SK-N-SH (cell line): ENCODE measurements at regions not wholly inside any gene's neighbourhood (a gene's known extent, or its start where the extent isn't known, plus 50 kb on each side); places are given as distances from the start of the nearest gene placed in this dataset.

Experiments
- CTCF ChIA-PET: fragments of 300-600, 350-600 bp; formaldehyde crosslinking; extraction: SDS; loops from one replicate; lab custom pipeline; 2021; lab: Yijun Ruan, JAX
- POLR2A ChIA-PET: fragments of 350-600 bp; sonication (Branson Sonifier 250); formaldehyde crosslinking; extraction: SDS; loops from one replicate; lab custom pipeline; 2020; ENCODE audit warnings: antibody characterized with exemption, inconsistent platforms; lab: Yijun Ruan, JAX
- DNase-seq: peaks from one replicate; pipeline ENCODE4 v3.0.0; 2012
- H2AFZ ChIP-seq: fragments of 200-600 bp; sonication (generic); 2 replicates; pipeline ENCODE4 v1.8.1; 2016; ENCODE audit warnings: antibody characterized with exemption, mild to moderate bottlenecking, low read depth
- H3F3A ChIP-seq: fragments of 200-600 bp; sonication (generic); replicated peaks from 2 replicates; pipeline ENCODE3; 2016; ENCODE audit warnings: antibody characterized with exemption, mild to moderate bottlenecking; ENCODE audit not compliant: insufficient read depth
- H3K27ac ChIP-seq, 2 experiments: fragments of 200-500 bp in 1 of 2; fragments of 200-600 bp in 1 of 2; sonication (Bioruptor generic) in 1 of 2; sonication (generic), shearing (Covaris generic) in 1 of 2; 2 replicates each; pipeline versions ENCODE4 v1.5.1 to v1.6.1; 2014 to 2016; ENCODE audit warnings: low read depth in 2 of 2, inconsistent platforms in 1 of 2, low read length in 1 of 2, mild to moderate bottlenecking in 1 of 2, mixed read lengths in 1 of 2
- H3K27me3 ChIP-seq: fragments of 200-600 bp; sonication (generic), shearing (Covaris generic); 2 replicates; pipeline ENCODE4 v1.6.1; 2016; ENCODE audit warnings: mixed run types; ENCODE audit not compliant: insufficient read depth
- H3K36me3 ChIP-seq, 2 experiments: fragments of 200-500 bp in 1 of 2; fragments of 200-600 bp in 1 of 2; sonication (Bioruptor generic) in 1 of 2; sonication (generic) in 1 of 2; replicated peaks in 1 of 2; 2 replicates each; pipeline versions ENCODE3 to v1.5.1; 2014 to 2016; ENCODE audit warnings: low read length in 1 of 2, mild to moderate bottlenecking in 1 of 2; ENCODE audit not compliant: insufficient read depth in 2 of 2, control insufficient read depth in 1 of 2
- H3K4me1 ChIP-seq, 2 experiments: fragments of 200-500 bp in 1 of 2; fragments of 200-600 bp in 1 of 2; sonication (Bioruptor generic) in 1 of 2; sonication (generic), shearing (Covaris generic) in 1 of 2; 2 replicates each; pipeline versions ENCODE4 v1.5.1 to v1.6.1; 2014 to 2016; ENCODE audit warnings: low read depth in 1 of 2, low read length in 1 of 2, mixed run types in 1 of 2; ENCODE audit not compliant: insufficient read depth in 2 of 2, control insufficient read depth in 1 of 2
- H3K4me2 ChIP-seq: fragments of 200-600 bp; sonication (generic), shearing (Covaris generic); 2 replicates; pipeline ENCODE4 v1.6.1; 2017; ENCODE audit warnings: mixed run types
- H3K4me3 ChIP-seq, 2 experiments: fragments of 200-500 bp in 1 of 2; fragments of 200-600 bp in 1 of 2; sonication (Bioruptor generic) in 1 of 2; sonication (generic), shearing (Covaris generic) in 1 of 2; 2 replicates each; pipeline versions ENCODE4 v1.5.1 to v1.8.1; 2014 to 2016; ENCODE audit warnings: low read depth in 2 of 2, inconsistent platforms in 1 of 2, low read length in 1 of 2, mild to moderate bottlenecking in 1 of 2, mixed read lengths in 1 of 2, moderate library complexity in 1 of 2
- H3K79me2 ChIP-seq: fragments of 200-600 bp; sonication (generic); 2 replicates; pipeline ENCODE4 v1.8.1; 2017; ENCODE audit warnings: mild to moderate bottlenecking; ENCODE audit not compliant: insufficient read depth
- H3K9ac ChIP-seq: fragments of 200-600 bp; sonication (generic); 2 replicates; pipeline ENCODE4 v1.6.1; 2017; ENCODE audit warnings: mixed run types
- H3K9me2 ChIP-seq: fragments of 200-600 bp; sonication (generic); 2 replicates; pipeline ENCODE4 v1.6.1; 2017; ENCODE audit warnings: mixed run types
- H3K9me3 ChIP-seq: fragments of 200-600 bp; sonication (generic); 2 replicates; pipeline ENCODE4 v1.6.1; 2017; ENCODE audit warnings: mixed run types, mild to moderate bottlenecking, moderate library complexity
- H4K20me1 ChIP-seq: fragments of 200-600 bp; sonication (generic); 2 replicates; pipeline ENCODE4 v1.6.1; 2017; ENCODE audit warnings: mild to moderate bottlenecking, mixed run types; ENCODE audit not compliant: insufficient read depth
- CHD2 ChIP-seq: fragments of 150-350 bp; IDR thresholded peaks from 2 replicates; pipeline ENCODE4 v1.6.1; 2018; ENCODE audit warnings: low read length; ENCODE audit not compliant: partially characterized antibody
- ELF1 ChIP-seq: IDR thresholded peaks from 2 replicates; pipeline ENCODE4 v1.4.0; 2012
- EP300 ChIP-seq, 2 experiments: IDR thresholded peaks; 2 replicates each; pipeline versions ENCODE4 v1.4.0 to v1.6.1; 2012; ENCODE audit warnings: borderline replicate concordance in 1 of 2, low read depth in 1 of 2, low read length in 1 of 2
- EZH2phosphoT487 ChIP-seq: fragments of 200-600 bp; sonication (generic); IDR thresholded peaks from 2 replicates; pipeline ENCODE4 v1.6.1; 2017; ENCODE audit warnings: low read depth, mixed run types, mild to moderate bottlenecking, antibody characterized with exemption, moderate library complexity, borderline replicate concordance
- FOXJ3 ChIP-seq: sonication (generic); formaldehyde crosslinking; IDR thresholded peaks from 2 replicates; pipeline ENCODE4 v1.5.1; 2020; ENCODE audit warnings: mild to moderate bottlenecking, missing genetic modification reagents
- FOXM1 ChIP-seq: IDR thresholded peaks from 2 replicates; pipeline ENCODE4 v1.4.0; 2012; ENCODE audit warnings: low read depth, mild to moderate bottlenecking
- GATA2 ChIP-seq: sonication (generic); formaldehyde crosslinking; IDR thresholded peaks from 2 replicates; pipeline ENCODE4 v1.5.0; 2020; ENCODE audit warnings: mild to moderate bottlenecking, missing genetic modification reagents
- MEF2A ChIP-seq: IDR thresholded peaks from 2 replicates; pipeline ENCODE4 v1.4.0; 2012; ENCODE audit warnings: low read depth, borderline replicate concordance
- RAD21 ChIP-seq: IDR thresholded peaks from 2 replicates; pipeline ENCODE4 v1.6.1; 2012; ENCODE audit warnings: mild to moderate bottlenecking, low read length
- RCOR1 ChIP-seq: fragments of 150-350 bp; IDR thresholded peaks from 2 replicates; pipeline ENCODE4 v1.6.1; 2017; ENCODE audit warnings: antibody characterized with exemption, low read length
- RFX5 ChIP-seq: IDR thresholded peaks from 2 replicates; pipeline ENCODE4 v1.6.1; 2012; ENCODE audit warnings: mild to moderate bottlenecking, improper control_type of control experiment, low read length
- TEAD4 ChIP-seq: IDR thresholded peaks from 2 replicates; pipeline ENCODE4 v1.4.0; 2012; ENCODE audit warnings: mild to moderate bottlenecking, borderline replicate concordance; ENCODE audit not compliant: insufficient read depth
- WGBS: methylation state at CpG from one replicate; pipeline ENCODE4 v1.1.6; 2017; ENCODE audit warnings: low lambda C conversion rate; 5-methylcytosine and 5-hydroxymethylcytosine counted together
- TF ChIP-seq, protein P1 (sequence below): fragments of 150-350 bp; IDR thresholded peaks from 2 replicates; pipeline ENCODE4 v1.6.1; 2017; ENCODE audit warnings: antibody characterized with exemption, low read length, low read depth, borderline replicate concordance
- TF ChIP-seq, protein P2 (sequence below): IDR thresholded peaks from 2 replicates; pipeline ENCODE4 v1.6.1; 2012; ENCODE audit warnings: mild to moderate bottlenecking, low read depth, low read length, moderate library complexity

DNA sequence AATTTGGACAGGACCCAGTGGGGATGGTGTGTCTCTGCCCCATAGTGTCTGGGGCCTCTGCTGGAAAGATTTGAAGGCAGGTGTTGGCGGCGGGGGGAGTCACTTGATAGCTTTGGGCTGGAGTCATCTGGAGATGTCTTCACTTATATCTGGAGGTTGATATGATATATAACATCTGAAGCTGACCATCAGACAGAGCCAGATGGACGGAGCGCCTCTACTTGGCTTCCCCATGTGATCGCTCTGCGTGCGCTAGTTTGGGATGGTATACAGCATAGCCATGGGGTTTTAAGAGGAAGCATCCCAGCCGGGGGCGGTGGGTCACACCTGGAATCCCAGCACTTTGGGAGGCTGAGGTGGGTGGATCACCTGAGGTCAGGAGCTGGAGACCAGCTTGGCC lies 130.7 kb upstream of the NLRP1 start:
- WGBS = 57% methylated on average over 8 of the region's 9 CpGs
- POLR2A ChIA-PET = no interaction called here
- no peak overlapping the region for H3K27ac ChIP-seq
- CTCF ChIA-PET = no interaction called here
- H3K9me3 ChIP-seq = no peaks in the 10 kb centered on the region
- no peak overlapping the region for H2AFZ ChIP-seq
- H3K4me1 ChIP-seq = no peaks in the 10 kb centered on the region
- H4K20me1 ChIP-seq = no peaks in the 10 kb centered on the region
- no peaks in the 10 kb centered on the region for H3K79me2 ChIP-seq
- no peak overlapping the region for H3K4me3 ChIP-seq
- H3K9me2 ChIP-seq = no peaks in the 10 kb centered on the region
- no peaks in the 10 kb centered on the region for H3F3A ChIP-seq
- H3K36me3 ChIP-seq = no peaks in the 10 kb centered on the region
- H3K27me3 ChIP-seq = peaks cover 33% of the 10 kb centered on the region
- DNase-seq = no peak
- H3K9ac ChIP-seq = no peak overlapping the region
- H3K4me2 ChIP-seq = no peak overlapping the region
- TF ChIP-seq GATA2 (CRISPR knock-in tag) (no peak), TEAD4 (no peak), RFX5 (no peak), RAD21 (no peak), EP300 (IDR thresholded peaks at IDR 0.05; ENCODE audit: borderline replicate concordance in 1 of 2, low read depth in 1 of 2, low read length in 1 of 2) (no peak)

DNA sequence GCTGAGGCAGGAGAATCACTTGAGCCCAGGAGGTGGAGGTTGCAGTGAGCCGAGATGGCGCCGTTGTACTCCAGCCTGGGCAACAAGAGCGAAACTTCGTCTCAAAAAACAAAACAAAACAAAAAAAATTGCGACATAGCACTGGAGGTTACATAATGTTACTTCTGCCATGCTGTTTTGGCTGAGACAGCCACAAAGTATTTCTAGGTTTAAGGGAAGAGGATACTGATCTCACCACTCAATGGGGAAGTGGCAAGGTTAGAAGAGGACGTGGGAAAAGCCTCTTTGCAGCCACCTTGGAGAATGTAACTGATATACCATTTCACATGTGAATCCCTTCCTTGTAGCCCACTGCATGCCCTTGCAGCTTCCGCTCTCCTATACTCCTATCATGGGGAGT lies 131.2 kb upstream of the NLRP1 start:
- WGBS = 41% methylated on average over 8 of the region's 8 CpGs
- TF ChIP-seq, protein P1, sequence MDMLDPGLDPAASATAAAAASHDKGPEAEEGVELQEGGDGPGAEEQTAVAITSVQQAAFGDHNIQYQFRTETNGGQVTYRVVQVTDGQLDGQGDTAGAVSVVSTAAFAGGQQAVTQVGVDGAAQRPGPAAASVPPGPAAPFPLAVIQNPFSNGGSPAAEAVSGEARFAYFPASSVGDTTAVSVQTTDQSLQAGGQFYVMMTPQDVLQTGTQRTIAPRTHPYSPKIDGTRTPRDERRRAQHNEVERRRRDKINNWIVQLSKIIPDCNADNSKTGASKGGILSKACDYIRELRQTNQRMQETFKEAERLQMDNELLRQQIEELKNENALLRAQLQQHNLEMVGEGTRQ = no peak
- TF ChIP-seq FOXM1 (no peak), MEF2A (no peak), ELF1 (no peak), EZH2phosphoT487 (no peak), FOXJ3 (CRISPR knock-in tag) (no peak), TEAD4 (no peak), CHD2 (no peak), GATA2 (CRISPR knock-in tag) (no peak), RCOR1 (no peak)
- TF ChIP-seq, protein P2, sequence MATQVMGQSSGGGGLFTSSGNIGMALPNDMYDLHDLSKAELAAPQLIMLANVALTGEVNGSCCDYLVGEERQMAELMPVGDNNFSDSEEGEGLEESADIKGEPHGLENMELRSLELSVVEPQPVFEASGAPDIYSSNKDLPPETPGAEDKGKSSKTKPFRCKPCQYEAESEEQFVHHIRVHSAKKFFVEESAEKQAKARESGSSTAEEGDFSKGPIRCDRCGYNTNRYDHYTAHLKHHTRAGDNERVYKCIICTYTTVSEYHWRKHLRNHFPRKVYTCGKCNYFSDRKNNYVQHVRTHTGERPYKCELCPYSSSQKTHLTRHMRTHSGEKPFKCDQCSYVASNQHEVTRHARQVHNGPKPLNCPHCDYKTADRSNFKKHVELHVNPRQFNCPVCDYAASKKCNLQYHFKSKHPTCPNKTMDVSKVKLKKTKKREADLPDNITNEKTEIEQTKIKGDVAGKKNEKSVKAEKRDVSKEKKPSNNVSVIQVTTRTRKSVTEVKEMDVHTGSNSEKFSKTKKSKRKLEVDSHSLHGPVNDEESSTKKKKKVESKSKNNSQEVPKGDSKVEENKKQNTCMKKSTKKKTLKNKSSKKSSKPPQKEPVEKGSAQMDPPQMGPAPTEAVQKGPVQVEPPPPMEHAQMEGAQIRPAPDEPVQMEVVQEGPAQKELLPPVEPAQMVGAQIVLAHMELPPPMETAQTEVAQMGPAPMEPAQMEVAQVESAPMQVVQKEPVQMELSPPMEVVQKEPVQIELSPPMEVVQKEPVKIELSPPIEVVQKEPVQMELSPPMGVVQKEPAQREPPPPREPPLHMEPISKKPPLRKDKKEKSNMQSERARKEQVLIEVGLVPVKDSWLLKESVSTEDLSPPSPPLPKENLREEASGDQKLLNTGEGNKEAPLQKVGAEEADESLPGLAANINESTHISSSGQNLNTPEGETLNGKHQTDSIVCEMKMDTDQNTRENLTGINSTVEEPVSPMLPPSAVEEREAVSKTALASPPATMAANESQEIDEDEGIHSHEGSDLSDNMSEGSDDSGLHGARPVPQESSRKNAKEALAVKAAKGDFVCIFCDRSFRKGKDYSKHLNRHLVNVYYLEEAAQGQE = no peak
- POLR2A ChIA-PET = no interaction called here

More for the DNA sequence above, 131.2 kb upstream of the NLRP1 start:
- CTCF ChIA-PET = no interaction called here
- Histone ChIP-seq H3F3A (no peaks in the 10 kb centered on the region), H3K79me2 (no peaks in the 10 kb centered on the region), H3K9me3 (no peaks in the 10 kb centered on the region), H2AFZ (no peak overlapping the region), H3K36me3 (no peaks in the 10 kb centered on the region), H3K9me2 (no peaks in the 10 kb centered on the region), H3K4me1 (no peaks in the 10 kb centered on the region), H4K20me1 (no peaks in the 10 kb centered on the region), H3K27me3 (peaks cover 33% of the 10 kb centered on the region), H3K4me2 (no peak overlapping the region), H3K4me3 (no peak overlapping the region), H3K9ac (no peak overlapping the region), H3K27ac (no peak overlapping the region)
- no peak for DNase-seq
